GM12865 (cell line): ENCODE measurements at regions not wholly inside any gene's neighbourhood (a gene's known extent, or its start where the extent isn't known, plus 50 kb on each side); places are given as distances from the start of the nearest gene placed in this dataset.

ENCODE experiments used
- DNase-seq: peaks from one replicate; pipeline ENCODE4 v3.0.0; 2010; ENCODE audit warnings: low read depth
- H3K4me3 ChIP-seq: 2 replicates; pipeline ENCODE4 v1.5.1; 2011; ENCODE audit warnings: mild to moderate bottlenecking, low read depth, low read length, control low read depth
- CTCF ChIP-seq: IDR thresholded peaks from 2 replicates; pipeline ENCODE4 v1.5.1; 2011; ENCODE audit warnings: low read length, control low read depth, low read depth, inconsistent platforms; ENCODE audit not compliant: insufficient read depth; ENCODE audit errors: missing control alignments

GRCh38 chr3:20361000-20361399, 175.0 kb upstream of the SGO1 start:
- no peak for DNase-seq
- TF ChIP-seq CTCF = no peak
- no peak overlapping the region for H3K4me3 ChIP-seq

GRCh38 chr3:20353286-20353685, 167.3 kb upstream of the SGO1 start:
- H3K4me3 ChIP-seq = no peak overlapping the region
- DNase-seq = no peak
- no peak for TF ChIP-seq CTCF

GRCh38 chr3:20352546-20353179, 166.7 kb upstream of the SGO1 start:
- no peak for TF ChIP-seq CTCF
- DNase-seq = no peak

GRCh38 chr3:20350449-20350848, 164.4 kb upstream of the SGO1 start:
- no peak for TF ChIP-seq CTCF
- no peak overlapping the region for H3K4me3 ChIP-seq
- no peak for DNase-seq

More at GRCh38 chr3:20352546-20353179, 166.7 kb upstream of the SGO1 start:
- no peak overlapping the region for H3K4me3 ChIP-seq

GRCh38 chr3:20346916-20347315, 160.9 kb upstream of the SGO1 start:
- H3K4me3 ChIP-seq = no peak overlapping the region
- DNase-seq = no peak
- no peak for TF ChIP-seq CTCF

- TF ChIP-seq CTCF = no peak
- no peak for DNase-seq
- H3K4me3 ChIP-seq = no peak overlapping the region
Observed at GRCh38 chr3:20346369-20346768, 160.4 kb upstream of the SGO1 start.

- TF ChIP-seq CTCF = no peak
- no peak overlapping the region for H3K4me3 ChIP-seq
- DNase-seq = no peak
Observed at GRCh38 chr3:20344400-20344959, 158.5 kb upstream of the SGO1 start.
